ENCODE measurements at regions not wholly inside any gene's neighbourhood (a gene's known extent, or its start where the extent isn't known, plus 50 kb on each side); places are given as distances from the start of the nearest gene placed in this dataset.
"Not testable (repeated sequence)": the region's sequence is repeated elsewhere in the genome, so short reads cannot be mapped to it uniquely, and the experiment has no call there.

GRCh38 chr4:173700650-173701049 lies 170.6 kb upstream of the HAND2 start:
- DNase-seq (ENCODE audit: low read depth in 3 of 3), result no peak

GRCh38 chr4:173699841-173700475 lies 169.9 kb upstream of the HAND2 start:
- DNase-seq (ENCODE audit: low read depth in 3 of 3), result no peak

- no peak for DNase-seq (ENCODE audit: low read depth in 3 of 3)
These were observed 168.7 kb upstream of the HAND2 start for GRCh38 chr4:173698557-173699262.

DNA sequence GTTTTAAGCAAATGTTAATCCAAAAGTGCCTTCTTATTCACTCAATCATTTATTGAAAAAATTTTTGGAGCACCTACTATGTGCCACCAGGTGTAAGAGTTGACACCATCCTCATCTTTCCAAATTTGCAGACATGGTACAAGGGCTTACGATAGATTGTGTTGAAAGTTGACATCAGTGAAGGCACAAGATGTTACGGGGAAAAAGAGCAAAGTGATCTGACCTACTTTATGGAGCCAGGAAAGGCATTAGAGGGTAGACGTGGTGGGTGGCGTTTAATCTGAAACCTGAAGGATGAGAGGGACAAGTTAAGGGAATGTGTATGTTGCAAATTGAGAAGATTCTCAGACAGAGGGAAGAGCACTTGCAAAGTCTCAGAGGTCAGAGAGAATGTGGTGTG lies 167.8 kb upstream of the HAND2 start:
- no peak for DNase-seq (ENCODE audit: low read depth in 3 of 3)

GRCh38 chr4:173696551-173696950 lies 166.5 kb upstream of the HAND2 start:
- no peak for DNase-seq (ENCODE audit: low read depth in 3 of 3)

- DNase-seq (ENCODE audit: low read depth in 3 of 3), result no peak
These were observed 166.0 kb upstream of the HAND2 start for GRCh38 chr4:173696011-173696410.

GRCh38 chr4:173685831-173686210 lies 155.8 kb upstream of the HAND2 start:
- DNase-seq (ENCODE audit: low read depth in 3 of 3), result no peak

DNA sequence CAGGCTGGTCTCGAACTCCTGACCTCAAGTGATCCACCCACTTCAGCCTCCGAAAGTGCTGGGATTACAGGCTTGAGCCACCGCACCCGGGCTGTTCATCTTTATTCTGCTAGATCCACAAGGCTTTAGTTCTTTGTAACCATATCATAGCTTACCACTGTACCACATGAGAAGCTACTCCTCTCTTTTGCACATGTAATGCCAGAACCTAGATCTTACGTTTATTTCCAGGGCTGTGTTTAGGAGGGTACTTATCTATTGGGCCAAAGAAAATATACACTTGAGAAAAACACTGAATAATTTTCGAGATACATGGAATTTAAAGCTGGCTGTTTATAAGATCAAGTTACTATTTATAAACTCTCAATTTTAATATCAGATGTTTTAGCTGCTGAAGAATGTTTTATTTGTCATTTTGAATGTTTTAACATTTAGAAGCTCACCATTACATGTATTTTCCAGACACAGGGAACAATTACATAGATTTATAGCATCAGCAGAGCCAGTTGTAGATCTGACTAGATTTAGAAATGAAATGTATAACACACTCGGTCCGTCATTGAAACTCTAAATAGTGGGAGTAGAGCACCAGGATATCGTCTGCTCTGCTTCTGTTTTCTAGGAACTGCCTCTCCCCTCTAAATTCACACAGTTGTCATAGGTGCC lies 155.3 kb upstream of the HAND2 start:
- DNase-seq (ENCODE audit: low read depth in 3 of 3), result no peak

DNA sequence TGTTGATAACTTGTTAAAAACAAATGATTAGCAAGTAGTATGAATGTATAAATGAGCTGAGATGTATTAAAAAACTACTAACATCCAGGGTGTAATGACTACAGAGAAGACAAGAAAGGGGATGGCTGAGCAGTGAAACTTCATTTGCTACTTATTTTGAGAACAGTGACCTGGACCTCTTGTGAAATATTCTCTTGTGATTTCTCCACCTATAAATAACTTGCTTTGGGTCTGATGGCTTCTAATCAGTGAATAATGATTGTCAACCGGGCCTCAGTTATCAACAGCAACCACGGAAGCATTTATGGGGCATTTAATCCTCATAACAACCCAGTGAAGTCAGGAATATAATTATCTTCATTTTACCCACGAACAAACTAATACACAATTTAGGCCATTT lies 154.2 kb upstream of the HAND2 start:
- no peak for DNase-seq (ENCODE audit: low read depth in 3 of 3)

- DNase-seq (ENCODE audit: low read depth in 3 of 3), result no peak
These were observed 152.6 kb upstream of the HAND2 start for GRCh38 chr4:173682609-173683008.

DNA sequence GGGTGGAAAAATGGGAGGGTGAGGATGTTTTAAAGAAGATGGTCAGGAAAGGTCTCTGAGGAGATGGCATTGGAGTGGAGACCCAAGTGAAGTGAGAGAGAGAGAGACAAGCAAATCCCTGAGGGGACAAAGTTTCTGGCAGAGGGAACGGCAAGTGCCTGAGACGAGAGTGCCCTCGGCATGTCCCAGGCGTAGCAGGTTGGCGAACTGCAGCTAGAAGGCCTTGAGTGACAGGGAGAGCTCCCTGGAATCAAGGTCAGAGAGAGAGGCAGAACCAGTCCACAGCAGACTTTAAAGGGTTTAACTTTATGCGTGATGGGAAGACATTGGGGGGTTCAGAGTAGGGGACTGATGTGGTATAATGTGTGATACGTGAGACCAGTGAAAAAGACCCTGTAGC lies 150.2 kb upstream of the HAND2 start:
- DNase-seq (ENCODE audit: low read depth in 3 of 3), result no peak

DNA sequence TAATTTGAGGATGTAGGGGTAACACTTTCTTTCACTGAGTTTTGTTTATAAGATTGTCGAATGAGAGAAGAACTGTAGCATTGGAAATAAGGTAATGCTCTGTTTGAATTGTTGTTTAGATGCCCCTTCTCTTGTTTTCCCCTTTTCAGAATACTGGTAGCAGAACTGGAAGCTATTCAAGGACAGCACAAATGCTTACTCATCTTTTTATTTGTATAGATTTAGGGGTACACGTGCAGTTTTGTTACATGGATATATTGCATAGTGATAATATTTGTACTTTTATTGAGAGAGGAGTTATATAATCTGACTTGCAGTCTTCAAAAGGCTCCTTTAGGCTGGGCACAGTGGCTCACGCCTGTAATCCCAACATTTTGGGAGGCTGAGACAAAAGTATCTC lies 145.4 kb upstream of the HAND2 start:
- DNase-seq (ENCODE audit: low read depth in 3 of 3), result no peak

- DNase-seq (ENCODE audit: low read depth in 3 of 3), result no peak
These were observed 139.6 kb upstream of the HAND2 start for GRCh38 chr4:173669460-173670179.

DNA sequence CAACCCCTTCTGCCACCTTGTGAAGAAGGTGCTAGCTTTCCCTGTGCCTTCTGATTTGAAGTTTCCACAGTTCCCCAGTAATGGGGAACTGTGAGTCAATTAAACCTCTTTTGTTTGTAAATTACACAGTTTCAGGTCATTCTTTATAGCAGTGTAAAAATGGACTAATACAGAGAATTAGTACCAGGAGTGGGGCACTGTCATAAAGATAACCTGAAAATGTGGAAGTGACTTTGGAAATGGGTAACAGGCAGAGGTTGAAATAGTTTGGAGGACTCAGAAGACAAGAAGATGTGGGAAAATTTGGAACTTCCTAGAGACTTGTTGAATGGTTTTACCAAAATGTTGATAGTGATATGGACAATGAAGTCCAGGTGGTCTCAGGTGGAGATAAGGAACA lies 131.0 kb upstream of the HAND2 start:
- DNase-seq (ENCODE audit: low read depth in 3 of 3), result no peak

GRCh38 chr4:173656898-173657297 lies 126.9 kb upstream of the HAND2 start:
- no peak for DNase-seq (ENCODE audit: low read depth in 3 of 3)

- DNase-seq (ENCODE audit: low read depth in 3 of 3), result no peak
These were observed 122.4 kb upstream of the HAND2 start for GRCh38 chr4:173652283-173652931.

DNA sequence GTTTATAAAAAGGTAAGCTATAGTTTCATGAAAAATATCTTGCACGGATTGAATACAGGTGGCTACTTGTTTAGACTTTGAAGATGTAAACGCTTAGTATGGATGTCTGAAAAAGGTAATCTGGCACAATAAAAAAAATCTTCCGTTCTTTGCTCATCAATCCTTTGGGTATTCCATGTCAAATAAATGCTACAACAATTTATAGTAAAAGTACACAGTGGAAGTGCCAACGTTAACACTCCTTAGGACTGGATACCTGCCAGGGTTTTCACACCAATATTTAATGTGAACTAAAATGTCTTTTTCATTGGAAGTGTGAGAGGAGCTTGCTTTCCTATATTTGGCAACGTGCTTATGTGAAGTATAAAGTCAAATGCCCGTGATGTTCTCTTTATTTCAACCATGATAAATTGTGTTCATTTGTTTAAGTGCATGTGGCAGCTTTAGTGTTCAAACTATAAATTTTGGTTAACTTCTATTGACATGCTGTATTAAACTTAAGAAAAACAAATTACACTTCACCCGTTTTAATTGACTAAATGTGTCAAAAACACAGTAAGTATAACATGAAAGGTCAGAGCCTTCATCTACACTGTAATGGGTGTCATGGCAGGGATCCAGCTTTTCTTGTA lies 121.7 kb upstream of the HAND2 start:
- DNase-seq (ENCODE audit: low read depth in 3 of 3), result no peak

- DNase-seq (ENCODE audit: low read depth in 3 of 3), result no peak
These were observed 117.9 kb upstream of the HAND2 start for GRCh38 chr4:173647902-173648301.

DNA sequence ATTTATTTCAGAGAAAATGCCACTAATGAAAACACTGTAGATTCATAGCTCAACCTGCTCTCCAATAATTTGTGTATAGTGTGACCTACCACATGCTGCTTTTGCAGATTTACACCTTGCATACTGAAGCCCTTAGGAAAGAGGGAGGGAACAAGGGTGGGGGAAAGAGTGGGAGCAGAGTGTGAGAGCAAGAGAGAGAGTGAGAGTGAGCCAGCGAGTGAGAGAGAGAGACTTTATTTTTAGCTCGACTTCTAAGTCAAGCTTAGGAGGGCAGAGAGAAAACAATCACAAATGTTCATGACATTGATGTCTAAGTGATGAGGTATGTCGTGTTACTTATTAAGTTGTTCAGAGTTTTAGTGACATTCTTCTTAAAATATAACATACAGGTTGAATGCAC lies 112.5 kb upstream of the HAND2 start:
- no peak for DNase-seq (ENCODE audit: low read depth in 3 of 3)

DNA sequence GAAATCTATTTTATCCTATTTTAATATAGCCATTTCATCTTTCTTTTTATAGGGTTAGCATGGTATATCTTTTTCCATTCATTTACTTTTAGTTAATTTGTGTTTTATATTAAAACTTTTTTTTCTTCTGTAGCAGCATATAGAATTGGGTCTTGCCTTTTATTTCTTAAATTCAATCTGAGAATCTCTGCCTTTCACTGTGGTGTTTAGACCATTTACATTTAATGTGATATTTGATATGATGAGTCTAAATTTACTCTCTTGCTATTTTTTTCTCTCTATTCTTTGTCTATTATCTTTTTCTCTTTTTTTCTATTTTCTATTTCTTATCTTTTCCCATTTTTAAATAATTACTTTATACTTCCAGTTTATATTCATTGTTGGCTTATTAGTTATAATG lies 105.4 kb upstream of the HAND2 start:
- DNase-seq (ENCODE audit: low read depth in 3 of 3), result no peak

- DNase-seq (ENCODE audit: low read depth in 3 of 3), result no peak
These were observed 96.2 kb upstream of the HAND2 start for GRCh38 chr4:173626277-173626676.

DNA sequence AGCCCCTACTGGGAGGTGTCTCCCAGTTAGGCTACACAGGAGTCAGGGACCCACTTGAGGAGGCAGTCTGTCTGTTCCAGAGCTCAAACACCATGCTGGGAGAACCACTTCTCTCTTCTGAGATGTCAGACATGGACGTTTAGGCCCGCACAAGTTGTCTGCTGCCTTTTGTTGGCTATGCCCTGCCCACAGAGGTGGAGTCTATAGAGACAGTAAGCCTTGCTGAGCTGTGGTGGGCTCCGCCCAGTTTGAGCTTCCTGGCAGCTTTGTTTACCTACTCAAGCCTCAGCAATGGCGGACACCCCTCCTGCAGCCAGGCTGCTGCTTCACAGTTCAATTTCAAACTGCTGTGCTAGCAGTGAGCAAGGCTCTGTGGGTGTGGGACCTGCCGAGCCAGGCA lies 88.6 kb upstream of the HAND2 start:
- not testable (repeated sequence) for DNase-seq (ENCODE audit: low read depth in 3 of 3)
